Hindlimb muscle (tissue), 1 donor: ENCODE measurements at regions not wholly inside any gene's neighbourhood (a gene's known extent, or its start where the extent isn't known, plus 50 kb on each side); places are given as distances from the start of the nearest gene placed in this dataset.
"Not testable (repeated sequence)": the region's sequence is repeated elsewhere in the genome, so short reads cannot be mapped to it uniquely, and the experiment has no call there.

Source experiments
- DNase-seq: peaks from one replicate; pipeline ENCODE4 v3.0.0-alpha.2; 2013

GRCh38 chr4:67412153-67412712 is 133.1 kb downstream of the CENPC start:
- not testable (repeated sequence) for DNase-seq

- DNase-seq, result no peak
These were observed 142.0 kb downstream of the CENPC start for GRCh38 chr4:67403342-67403741.

GRCh38 chr4:67401902-67402301 is 143.4 kb downstream of the CENPC start:
- no peak for DNase-seq

GRCh38 chr4:67397931-67398330 is 147.4 kb downstream of the CENPC start:
- DNase-seq, result no peak

- DNase-seq, result no peak
These were observed 148.3 kb downstream of the CENPC start for GRCh38 chr4:67397031-67397430.

- no peak for DNase-seq
These were observed 149.3 kb downstream of the CENPC start for GRCh38 chr4:67396008-67396407.

GRCh38 chr4:67394879-67395278 is 150.4 kb downstream of the CENPC start:
- no peak for DNase-seq

- peak; percentile 26 for DNase-seq
These were observed 151.5 kb downstream of the CENPC start for GRCh38 chr4:67393699-67394281.

- no peak for DNase-seq
These were observed 152.3 kb downstream of the CENPC start for GRCh38 chr4:67393007-67393406.

- not testable (repeated sequence) for DNase-seq
These were observed 163.9 kb downstream of the CENPC start for GRCh38 chr4:67381406-67381804.

GRCh38 chr4:67380702-67381405 is 164.4 kb downstream of the CENPC start:
- not testable (repeated sequence) for DNase-seq

GRCh38 chr4:67380154-67380553 is 165.1 kb downstream of the CENPC start:
- no peak for DNase-seq

GRCh38 chr4:67375291-67375690 is 170.0 kb downstream of the CENPC start:
- no peak for DNase-seq

GRCh38 chr4:67371615-67372014 is 173.7 kb downstream of the CENPC start:
- DNase-seq, result no peak

- no peak for DNase-seq
These were observed 178.9 kb downstream of the CENPC start for GRCh38 chr4:67366311-67366861.

GRCh38 chr4:67365661-67366245 is 179.6 kb downstream of the CENPC start:
- no peak for DNase-seq

GRCh38 chr4:67355806-67356205 is 189.5 kb downstream of the CENPC start:
- DNase-seq, result no peak

- no peak for DNase-seq
These were observed 198.6 kb downstream of the CENPC start for GRCh38 chr4:67346654-67347053.

GRCh38 chr4:67344594-67345380 is 200.5 kb downstream of the CENPC start:
- DNase-seq, result no peak

- no peak for DNase-seq
These were observed 202.1 kb downstream of the CENPC start for GRCh38 chr4:67343199-67343598.

- no peak for DNase-seq
These were observed 203.0 kb downstream of the CENPC start for GRCh38 chr4:67342291-67342690.

GRCh38 chr4:67333664-67334063 is 211.6 kb downstream of the CENPC start:
- no peak for DNase-seq

- DNase-seq, result no peak
These were observed 212.7 kb downstream of the CENPC start for GRCh38 chr4:67332627-67333026.
